ENCODE measurements at regions not wholly inside any gene's neighbourhood (a gene's known extent, or its start where the extent isn't known, plus 50 kb on each side); places are given as distances from the start of the nearest gene placed in this dataset.

DNA sequence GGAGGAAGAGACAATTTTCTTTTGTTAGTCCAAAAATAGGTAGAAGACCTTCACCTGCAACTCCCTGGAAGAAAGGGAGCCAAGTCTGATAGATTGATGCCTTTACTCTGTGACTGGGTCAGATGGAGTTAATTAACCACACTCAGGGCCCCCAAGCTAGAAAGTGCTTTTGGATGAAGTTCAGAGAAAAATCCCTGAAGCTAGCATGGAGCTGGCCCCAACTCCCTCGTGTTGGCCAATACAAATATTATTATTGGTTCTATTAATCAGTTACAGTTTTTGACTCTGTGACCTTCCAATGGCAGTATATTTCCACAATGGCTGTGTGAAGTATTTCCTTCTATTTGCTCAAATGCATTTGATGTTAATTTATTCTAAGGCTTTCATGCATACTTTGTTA is 1753.5 kb downstream of the EFNA5 start:
- TF ChIP-seq CTCF (conservative IDR thresholded peaks at IDR 0.05) (no peak), ZFX (IDR thresholded peaks at IDR 0.05) (no peak)
